HCT116 (cell line): ENCODE measurements at regions not wholly inside any gene's neighbourhood (a gene's known extent, or its start where the extent isn't known, plus 50 kb on each side); places are given as distances from the start of the nearest gene placed in this dataset.

ENCODE experiments used
- EGR1 ChIP-seq: IDR thresholded peaks from 2 replicates; pipeline ENCODE4 v1.6.1; 2012; ENCODE audit warnings: low read depth
- TF ChIP-seq, protein P1 (sequence below), 3 experiments: fragments of 200-600 bp in 1 of 3; sonication (generic) in 1 of 3; IDR thresholded peaks in 2 of 3; conservative IDR thresholded peaks in 1 of 3; 2 replicates each; pipeline ENCODE4 v1.5.1; 2012 to 2017; ENCODE audit warnings: low read depth in 2 of 3, low read length in 2 of 3, antibody characterized with exemption in 1 of 3, borderline replicate concordance in 1 of 3, control low read depth in 1 of 3, mild to moderate bottlenecking in 1 of 3, mixed read lengths in 1 of 3, mixed run types in 1 of 3, moderate library complexity in 1 of 3; ENCODE audit not compliant: insufficient read depth in 1 of 3

DNA sequence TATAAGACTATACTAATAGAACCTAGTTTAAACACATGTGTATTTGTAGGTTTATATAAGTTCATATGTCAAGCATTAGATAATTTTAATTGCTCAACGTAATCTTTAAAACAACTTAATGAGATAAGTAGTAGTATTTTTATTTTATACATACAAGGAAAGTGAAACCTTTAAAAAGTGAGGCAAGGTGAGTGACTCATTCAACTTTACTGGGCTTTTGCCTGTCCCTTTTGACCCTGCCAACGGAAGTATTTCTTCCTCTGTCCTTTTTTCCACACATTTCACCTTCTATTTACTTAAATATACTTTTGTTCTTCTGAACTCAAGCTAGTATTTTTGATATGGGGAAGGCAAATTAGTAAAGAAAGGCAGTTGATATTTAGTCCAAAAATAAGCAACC lies 78.5 kb downstream of the KBTBD8 start:
- TF ChIP-seq, protein P1, sequence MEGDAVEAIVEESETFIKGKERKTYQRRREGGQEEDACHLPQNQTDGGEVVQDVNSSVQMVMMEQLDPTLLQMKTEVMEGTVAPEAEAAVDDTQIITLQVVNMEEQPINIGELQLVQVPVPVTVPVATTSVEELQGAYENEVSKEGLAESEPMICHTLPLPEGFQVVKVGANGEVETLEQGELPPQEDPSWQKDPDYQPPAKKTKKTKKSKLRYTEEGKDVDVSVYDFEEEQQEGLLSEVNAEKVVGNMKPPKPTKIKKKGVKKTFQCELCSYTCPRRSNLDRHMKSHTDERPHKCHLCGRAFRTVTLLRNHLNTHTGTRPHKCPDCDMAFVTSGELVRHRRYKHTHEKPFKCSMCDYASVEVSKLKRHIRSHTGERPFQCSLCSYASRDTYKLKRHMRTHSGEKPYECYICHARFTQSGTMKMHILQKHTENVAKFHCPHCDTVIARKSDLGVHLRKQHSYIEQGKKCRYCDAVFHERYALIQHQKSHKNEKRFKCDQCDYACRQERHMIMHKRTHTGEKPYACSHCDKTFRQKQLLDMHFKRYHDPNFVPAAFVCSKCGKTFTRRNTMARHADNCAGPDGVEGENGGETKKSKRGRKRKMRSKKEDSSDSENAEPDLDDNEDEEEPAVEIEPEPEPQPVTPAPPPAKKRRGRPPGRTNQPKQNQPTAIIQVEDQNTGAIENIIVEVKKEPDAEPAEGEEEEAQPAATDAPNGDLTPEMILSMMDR (IDR thresholded peaks at IDR 0.05 in 2 of 3, conservative IDR thresholded peaks at IDR 0.05 in 1 of 3; ENCODE audit: borderline replicate concordance in 1 of 3, insufficient read depth in 1 of 3, low read depth in 2 of 3, low read length in 2 of 3): no peak
- TF ChIP-seq EGR1: no peak
